Smooth muscle cell (in vitro differentiated cells): ENCODE measurements at regions not wholly inside any gene's neighbourhood (a gene's known extent, or its start where the extent isn't known, plus 50 kb on each side); places are given as distances from the start of the nearest gene placed in this dataset.

Experiments
- DNase-seq: peaks from one replicate; lab custom pipeline; 2025; ENCODE audit not compliant: unreplicated experiment; lab: John Stamatoyannopoulos, UW
- H2AFZ ChIP-seq: fragments of 200-600 bp; sonication (generic); 2 replicates; pipeline ENCODE4 v1.6.0; 2016; ENCODE audit warnings: antibody characterized with exemption, low read depth, mild to moderate bottlenecking
- H3F3A ChIP-seq: fragments of 200-600 bp; sonication (generic); 2 replicates; pipeline ENCODE4 v1.6.0; 2017; ENCODE audit warnings: antibody characterized with exemption, low read depth
- H3K27ac ChIP-seq: fragments of 200-600 bp; sonication (generic); 2 replicates; pipeline ENCODE4 v1.5.1; 2016; ENCODE audit warnings: low read depth, mild to moderate bottlenecking
- H3K27me3 ChIP-seq: fragments of 200-600 bp; sonication (generic); 2 replicates; pipeline ENCODE4 v1.6.1; 2016; ENCODE audit warnings: low read depth, mild to moderate bottlenecking
- H3K36me3 ChIP-seq: fragments of 200-600 bp; sonication (generic); 2 replicates; pipeline ENCODE4 v1.5.1; 2016; ENCODE audit warnings: low read depth
- H3K4me1 ChIP-seq: fragments of 200-600 bp; sonication (generic); 2 replicates; pipeline ENCODE4 v1.5.1; 2016; ENCODE audit warnings: low read depth
- H3K4me2 ChIP-seq: fragments of 200-600 bp; sonication (generic); 2 replicates; pipeline ENCODE4 v1.6.0; 2016; ENCODE audit warnings: mild to moderate bottlenecking
- H3K4me3 ChIP-seq: fragments of 200-600 bp; sonication (generic); 2 replicates; pipeline ENCODE4 v1.5.1; 2016; ENCODE audit warnings: mild to moderate bottlenecking
- H3K79me2 ChIP-seq: fragments of 200-600 bp; sonication (generic); 2 replicates; pipeline ENCODE4 v1.6.0; 2016; ENCODE audit warnings: low read depth, mild to moderate bottlenecking
- H3K9ac ChIP-seq: fragments of 200-600 bp; sonication (generic); 2 replicates; pipeline ENCODE4 v1.6.0; 2016; ENCODE audit warnings: low read depth
- H3K9me3 ChIP-seq: fragments of 200-600 bp; sonication (generic); replicated peaks from 2 replicates; pipeline ENCODE4 v1.5.1; 2016; ENCODE audit warnings: low read depth
- H4K20me1 ChIP-seq: fragments of 200-600 bp; sonication (generic); 2 replicates; pipeline ENCODE4 v1.6.0; 2016; ENCODE audit warnings: low read depth
- WGBS: methylation state at CpG from one replicate; pipeline ENCODE4 v1.1.7; 2016; ENCODE audit warnings: low lambda C conversion rate; 5-methylcytosine and 5-hydroxymethylcytosine counted together
- TF ChIP-seq, protein P1 (sequence below): fragments of 200-600 bp; sonication (generic); IDR thresholded peaks from 2 replicates; pipeline ENCODE4 v1.5.1; 2017; ENCODE audit warnings: borderline replicate concordance, mild to moderate bottlenecking, antibody characterized with exemption; ENCODE audit not compliant: insufficient read depth, poor library complexity, severe bottlenecking

DNA sequence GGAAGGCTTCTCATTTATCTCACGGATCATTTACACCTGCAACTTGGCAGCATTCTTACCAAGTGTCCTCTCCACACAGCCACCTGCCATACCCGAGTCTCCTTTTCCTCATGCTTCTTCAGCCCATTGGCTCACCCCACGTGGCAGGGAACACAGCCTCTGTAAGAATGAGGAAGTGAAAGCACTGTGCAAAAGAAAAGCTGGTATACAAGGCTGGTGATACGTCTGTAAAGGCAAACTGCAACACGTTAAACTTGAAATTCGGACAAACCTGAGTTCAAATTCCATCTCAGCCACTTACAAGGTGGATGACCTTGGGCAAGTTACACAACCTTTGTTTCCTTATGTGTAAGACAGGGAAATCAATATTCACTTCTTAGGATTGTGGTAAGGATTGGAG is 164.0 kb upstream of the RASGEF1B start:
- no peaks in the 10 kb centered on the region for H3K36me3 ChIP-seq
- no peaks in the 10 kb centered on the region for H3K79me2 ChIP-seq
- H3K4me1 ChIP-seq: no peaks in the 10 kb centered on the region
- no peak overlapping the region for H3K27ac ChIP-seq
- no peaks in the 10 kb centered on the region for H3F3A ChIP-seq
- H3K4me3 ChIP-seq: no peak overlapping the region
- DNase-seq: no peak
- no peaks in the 10 kb centered on the region for H3K27me3 ChIP-seq
- H3K4me2 ChIP-seq: no peak overlapping the region
- H4K20me1 ChIP-seq: no peaks in the 10 kb centered on the region
- TF ChIP-seq, protein P1, sequence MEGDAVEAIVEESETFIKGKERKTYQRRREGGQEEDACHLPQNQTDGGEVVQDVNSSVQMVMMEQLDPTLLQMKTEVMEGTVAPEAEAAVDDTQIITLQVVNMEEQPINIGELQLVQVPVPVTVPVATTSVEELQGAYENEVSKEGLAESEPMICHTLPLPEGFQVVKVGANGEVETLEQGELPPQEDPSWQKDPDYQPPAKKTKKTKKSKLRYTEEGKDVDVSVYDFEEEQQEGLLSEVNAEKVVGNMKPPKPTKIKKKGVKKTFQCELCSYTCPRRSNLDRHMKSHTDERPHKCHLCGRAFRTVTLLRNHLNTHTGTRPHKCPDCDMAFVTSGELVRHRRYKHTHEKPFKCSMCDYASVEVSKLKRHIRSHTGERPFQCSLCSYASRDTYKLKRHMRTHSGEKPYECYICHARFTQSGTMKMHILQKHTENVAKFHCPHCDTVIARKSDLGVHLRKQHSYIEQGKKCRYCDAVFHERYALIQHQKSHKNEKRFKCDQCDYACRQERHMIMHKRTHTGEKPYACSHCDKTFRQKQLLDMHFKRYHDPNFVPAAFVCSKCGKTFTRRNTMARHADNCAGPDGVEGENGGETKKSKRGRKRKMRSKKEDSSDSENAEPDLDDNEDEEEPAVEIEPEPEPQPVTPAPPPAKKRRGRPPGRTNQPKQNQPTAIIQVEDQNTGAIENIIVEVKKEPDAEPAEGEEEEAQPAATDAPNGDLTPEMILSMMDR: no peak
- H3K9ac ChIP-seq: no peak overlapping the region
- H2AFZ ChIP-seq: no peak overlapping the region
- H3K9me3 ChIP-seq: no peaks in the 10 kb centered on the region
- WGBS: 72% methylated on average over 6 of the region's 6 CpGs

DNA sequence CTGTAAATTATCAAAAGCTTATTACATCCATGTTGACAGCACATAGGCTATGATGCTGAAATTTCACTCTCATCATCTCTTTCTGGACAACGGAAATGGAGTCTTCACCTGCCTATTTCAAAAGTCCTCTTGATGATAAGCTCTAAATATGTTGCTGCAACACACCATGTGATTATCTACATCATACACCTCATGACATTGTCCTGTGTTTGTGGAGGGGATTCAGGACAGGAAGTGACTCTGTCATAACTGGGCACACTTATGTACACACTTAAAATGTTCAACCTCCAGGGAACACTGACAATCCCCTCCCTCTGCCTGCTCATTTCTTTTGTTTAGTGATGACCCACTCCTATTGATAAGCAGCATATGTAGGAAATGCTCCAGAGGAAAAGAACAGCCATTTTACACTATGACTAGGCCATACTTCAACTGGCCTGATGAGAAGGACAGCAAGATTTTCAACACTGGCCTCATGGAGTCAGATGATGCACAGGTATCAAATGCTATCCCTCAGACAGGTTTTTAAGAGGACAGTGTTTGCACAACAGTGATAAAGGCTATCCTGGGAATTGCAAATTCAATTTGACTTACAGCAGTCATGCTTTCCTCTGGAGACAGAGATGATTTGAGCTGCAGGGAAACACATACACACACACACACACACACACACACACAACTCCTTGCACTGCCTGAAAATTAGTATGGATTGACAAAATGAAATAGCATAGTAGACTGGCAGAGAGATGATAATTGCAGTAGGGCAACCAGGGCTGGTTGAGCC is 163.3 kb upstream of the RASGEF1B start:
- no peak overlapping the region for H3K27ac ChIP-seq

DNA sequence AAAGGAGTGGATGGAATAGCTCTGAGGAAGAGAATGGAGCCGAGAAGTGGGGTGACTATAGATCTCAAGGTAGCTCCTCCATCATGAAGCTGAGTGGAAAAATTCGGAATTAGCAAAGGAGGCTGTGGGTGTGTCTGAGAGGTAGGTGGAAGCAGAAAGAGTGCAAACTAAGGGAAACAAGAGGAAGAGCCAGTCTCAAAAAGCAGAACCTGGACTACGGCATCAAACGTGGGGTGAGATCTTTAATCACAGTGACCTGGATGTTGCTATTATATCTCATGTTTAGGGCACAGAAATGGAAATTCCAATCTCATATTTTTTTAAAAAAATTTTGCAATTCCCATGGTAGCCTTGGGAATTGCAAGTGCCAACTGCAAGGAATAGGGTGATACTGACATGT is 162.5 kb upstream of the RASGEF1B start:
- no peaks in the 10 kb centered on the region for H3F3A ChIP-seq
- no peak for DNase-seq
- no peak overlapping the region for H3K4me2 ChIP-seq
- TF ChIP-seq, protein P1: no peak
- WGBS: 100% methylated on average over 4 of the region's 4 CpGs
- H3K79me2 ChIP-seq: no peaks in the 10 kb centered on the region
- H4K20me1 ChIP-seq: no peaks in the 10 kb centered on the region
- H3K36me3 ChIP-seq: no peaks in the 10 kb centered on the region
- H3K9me3 ChIP-seq: no peaks in the 10 kb centered on the region
- no peak overlapping the region for H3K9ac ChIP-seq
- H3K4me3 ChIP-seq: no peak overlapping the region
- no peaks in the 10 kb centered on the region for H3K4me1 ChIP-seq
- H3K27me3 ChIP-seq: no peaks in the 10 kb centered on the region
- H2AFZ ChIP-seq: no peak overlapping the region
- no peak overlapping the region for H3K27ac ChIP-seq

More for the DNA sequence above, 163.3 kb upstream of the RASGEF1B start:
- H3K27me3 ChIP-seq: no peaks in the 10 kb centered on the region
- H3K4me1 ChIP-seq: no peaks in the 10 kb centered on the region
- DNase-seq: no peak
- TF ChIP-seq, protein P1: no peak
- no peak overlapping the region for H3K4me2 ChIP-seq
- H3K79me2 ChIP-seq: no peaks in the 10 kb centered on the region
- H3K36me3 ChIP-seq: no peaks in the 10 kb centered on the region
- no peaks in the 10 kb centered on the region for H3F3A ChIP-seq
- no peak overlapping the region for H3K4me3 ChIP-seq
- H4K20me1 ChIP-seq: no peaks in the 10 kb centered on the region
- no peak overlapping the region for H3K9ac ChIP-seq
- WGBS: 100% methylated on average over 1 of the region's 1 CpG
- H2AFZ ChIP-seq: no peak overlapping the region
- H3K9me3 ChIP-seq: no peaks in the 10 kb centered on the region

DNA sequence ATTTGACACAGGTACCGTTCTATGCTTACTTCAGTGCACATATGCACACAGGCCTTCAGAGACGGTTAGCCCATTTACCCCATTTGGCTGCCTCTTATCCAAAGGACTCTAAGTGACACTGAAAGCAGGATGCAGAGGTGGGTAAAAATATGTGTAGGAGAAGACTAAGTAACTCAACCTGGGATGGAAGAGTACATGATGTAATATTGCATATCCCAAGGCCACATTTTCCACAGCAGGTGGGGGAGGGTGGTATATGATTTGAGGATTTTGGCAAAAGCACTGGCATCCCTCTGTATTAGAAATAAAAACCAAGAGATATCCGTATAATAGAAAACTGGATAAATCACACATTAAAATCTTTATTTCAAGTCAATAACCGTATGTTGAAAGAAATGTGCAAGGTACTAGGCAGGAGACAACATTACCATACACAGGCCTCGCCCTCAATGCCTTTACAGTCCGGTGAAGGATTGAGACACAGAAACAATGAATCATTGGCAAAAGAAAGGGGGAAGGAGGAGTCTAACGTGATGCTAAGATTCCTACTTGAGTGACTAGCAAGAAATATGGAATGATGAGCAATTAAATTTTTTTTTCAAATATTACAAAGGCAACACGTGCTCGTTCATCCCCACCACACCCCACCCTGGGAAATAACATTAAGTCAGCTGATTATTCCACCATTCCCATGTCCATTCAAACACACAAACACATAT is 161.0 kb upstream of the RASGEF1B start:
- H3K4me3 ChIP-seq: no peak overlapping the region
- no peaks in the 10 kb centered on the region for H3K4me1 ChIP-seq
- 68% methylated on average over 9 of the region's 9 CpGs for WGBS
- peak overlapping the region; percentile 72 for H3K27ac ChIP-seq
- no peaks in the 10 kb centered on the region for H3K9me3 ChIP-seq
- TF ChIP-seq, protein P1: no peak
- no peak overlapping the region for H2AFZ ChIP-seq
- no peak for DNase-seq
- no peaks in the 10 kb centered on the region for H3K79me2 ChIP-seq
- H3K27me3 ChIP-seq: no peaks in the 10 kb centered on the region
- H3K36me3 ChIP-seq: no peaks in the 10 kb centered on the region
- no peaks in the 10 kb centered on the region for H3F3A ChIP-seq
- no peaks in the 10 kb centered on the region for H4K20me1 ChIP-seq
- H3K4me2 ChIP-seq: no peak overlapping the region
- no peak overlapping the region for H3K9ac ChIP-seq
